Panc1 (cell line): ENCODE measurements at regions not wholly inside any gene's neighbourhood (a gene's known extent, or its start where the extent isn't known, plus 50 kb on each side); places are given as distances from the start of the nearest gene placed in this dataset.

Experiments used
- ATAC-seq: fragments of 200-7000 bp; cut with Tn5 transposase; 2 replicates; pipeline ENCODE4 v1.9.1; 2020; ENCODE audit warnings: mild to moderate bottlenecking, moderate library complexity
- BruUV-seq: library from RNA; stranded (reverse); fragments of 400-500 nt; replicated peaks from 2 replicates; lab custom pipeline; 2021; lab: Mats Ljungman, UMichigan
- CTCF ChIA-PET: fragments of 300-600 bp; sonication (Branson Sonifier 250); formaldehyde crosslinking; loops from one replicate; lab custom pipeline; 2022; ENCODE audit warnings: antibody characterized with exemption; lab: Charles Lee
- POLR2A ChIA-PET: fragments of 300-600 bp; sonication (Branson Sonifier 250); formaldehyde crosslinking; loops from one replicate; lab custom pipeline; 2022; ENCODE audit warnings: antibody characterized with exemption; lab: Charles Lee
- DNase-seq: peaks from one replicate; pipeline ENCODE4 v3.0.0-alpha.2; 2010; ENCODE audit warnings: low read depth, low spot score
- H3K27ac ChIP-seq: 2 replicates; pipeline ENCODE4 v1.5.1; 2011; ENCODE audit warnings: mild to moderate bottlenecking, low read length, inconsistent platforms
- H3K27me3 ChIP-seq: fragments of 200-500 bp; sonication (Bioruptor generic); 2 replicates; pipeline ENCODE4 v1.6.0; 2014; ENCODE audit warnings: low read length, inconsistent platforms; ENCODE audit not compliant: control insufficient read depth, insufficient read depth
- H3K36me3 ChIP-seq: fragments of 200-500 bp; sonication (Bioruptor generic); 2 replicates; pipeline ENCODE4 v1.5.1; 2014; ENCODE audit warnings: inconsistent platforms, mild to moderate bottlenecking, low read length, moderate library complexity; ENCODE audit not compliant: control insufficient read depth, insufficient read depth
- H3K4me1 ChIP-seq: 2 replicates; pipeline ENCODE4 v1.5.1; 2011; ENCODE audit warnings: inconsistent platforms, mild to moderate bottlenecking, low read length, moderate library complexity; ENCODE audit not compliant: control insufficient read depth, insufficient read depth
- H3K4me3 ChIP-seq, 2 experiments: 2 replicates each; pipeline ENCODE4 v1.5.1; 2011 to 2012; ENCODE audit warnings: low read depth in 2 of 2, low read length in 2 of 2, mild to moderate bottlenecking in 2 of 2, inconsistent platforms in 1 of 2, moderate library complexity in 1 of 2
- H3K9me3 ChIP-seq: fragments of 200-500 bp; sonication (Bioruptor generic); 2 replicates; pipeline ENCODE4 v1.5.1; 2014; ENCODE audit warnings: low read depth, mild to moderate bottlenecking, inconsistent platforms, low read length, moderate library complexity; ENCODE audit not compliant: control insufficient read depth, insufficient read depth
- POLR2AphosphoS5 ChIP-seq: IDR thresholded peaks from 2 replicates; pipeline ENCODE4 v1.6.1; 2012; ENCODE audit warnings: mild to moderate bottlenecking, low read depth, low read length, moderate library complexity
- SIN3A ChIP-seq: IDR thresholded peaks from 2 replicates; pipeline ENCODE4 v1.6.1; 2012; ENCODE audit warnings: low read depth, mild to moderate bottlenecking, low read length, moderate library complexity, borderline replicate concordance; ENCODE audit not compliant: insufficient read depth
- TCF7L2 ChIP-seq: IDR thresholded peaks from 2 replicates; pipeline ENCODE4 v1.6.1; 2011; ENCODE audit warnings: mild to moderate bottlenecking, low read depth, low read length, inconsistent platforms
- in situ Hi-C: cut with HindIII; loops from 2 replicates; pipeline ENCODE4 v1.10.0; 2016; ENCODE audit warnings: low sequenced_read_pairs, low pct_unique_long_range_greater_than_20kb
- intact Hi-C: fragments of 100-400 bp; cut with micrococcal nuclease; formaldehyde crosslinking; loops from one replicate; pipeline ENCODE4 v1.10.0; 2022; ENCODE audit not compliant: unreplicated experiment
- TF ChIP-seq, protein P1 (sequence below): fragments of 450-650 bp; IDR thresholded peaks from 2 replicates; pipeline ENCODE4 v1.5.1; 2017; ENCODE audit warnings: mild to moderate bottlenecking
- TF ChIP-seq, protein P2 (sequence below), 2 experiments: IDR thresholded peaks; 2 replicates each; pipeline ENCODE4 v1.6.1; 2011 to 2012; ENCODE audit warnings: low read depth in 2 of 2, control low read depth in 1 of 2, low read length in 1 of 2, mild to moderate bottlenecking in 1 of 2, moderate library complexity in 1 of 2; ENCODE audit not compliant: insufficient read depth in 1 of 2

DNA sequence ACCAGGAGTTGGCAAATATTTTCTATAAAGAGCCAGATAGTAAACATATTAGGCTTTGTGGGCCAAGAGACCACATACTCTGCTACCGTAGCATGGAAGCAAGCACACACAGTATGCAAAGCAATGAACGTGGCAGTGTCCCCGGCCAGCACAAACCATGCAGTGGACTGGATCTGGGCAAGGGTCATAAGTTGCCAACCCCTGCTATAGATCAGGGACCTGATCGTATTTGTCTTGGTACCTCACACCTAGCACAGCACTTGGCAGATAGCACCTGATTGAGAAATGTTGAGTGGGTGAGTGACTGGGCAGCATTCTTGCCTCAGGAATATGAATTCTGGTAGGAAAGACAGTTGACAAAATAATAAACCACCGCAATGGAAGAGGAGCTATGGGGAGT, 331.9 kb downstream of the FGFR2 start:
- Histone ChIP-seq H3K36me3 (no peaks in the 10 kb centered on the region), H3K9me3 (no peaks in the 10 kb centered on the region), H3K4me1 (no peaks in the 10 kb centered on the region), H3K4me3 (no peak overlapping the region), H3K27me3 (no peaks in the 10 kb centered on the region), H3K27ac (no peak overlapping the region)
- in situ Hi-C loops = no loop called here
- CTCF ChIA-PET = no interaction called here
- ATAC-seq (no peak), DNase-seq (no peak)
- TF ChIP-seq TCF7L2 (no peak), SIN3A (no peak), POLR2AphosphoS5 (no peak)
- TF ChIP-seq, protein P1, sequence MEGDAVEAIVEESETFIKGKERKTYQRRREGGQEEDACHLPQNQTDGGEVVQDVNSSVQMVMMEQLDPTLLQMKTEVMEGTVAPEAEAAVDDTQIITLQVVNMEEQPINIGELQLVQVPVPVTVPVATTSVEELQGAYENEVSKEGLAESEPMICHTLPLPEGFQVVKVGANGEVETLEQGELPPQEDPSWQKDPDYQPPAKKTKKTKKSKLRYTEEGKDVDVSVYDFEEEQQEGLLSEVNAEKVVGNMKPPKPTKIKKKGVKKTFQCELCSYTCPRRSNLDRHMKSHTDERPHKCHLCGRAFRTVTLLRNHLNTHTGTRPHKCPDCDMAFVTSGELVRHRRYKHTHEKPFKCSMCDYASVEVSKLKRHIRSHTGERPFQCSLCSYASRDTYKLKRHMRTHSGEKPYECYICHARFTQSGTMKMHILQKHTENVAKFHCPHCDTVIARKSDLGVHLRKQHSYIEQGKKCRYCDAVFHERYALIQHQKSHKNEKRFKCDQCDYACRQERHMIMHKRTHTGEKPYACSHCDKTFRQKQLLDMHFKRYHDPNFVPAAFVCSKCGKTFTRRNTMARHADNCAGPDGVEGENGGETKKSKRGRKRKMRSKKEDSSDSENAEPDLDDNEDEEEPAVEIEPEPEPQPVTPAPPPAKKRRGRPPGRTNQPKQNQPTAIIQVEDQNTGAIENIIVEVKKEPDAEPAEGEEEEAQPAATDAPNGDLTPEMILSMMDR = no peak
- TF ChIP-seq, protein P2, sequence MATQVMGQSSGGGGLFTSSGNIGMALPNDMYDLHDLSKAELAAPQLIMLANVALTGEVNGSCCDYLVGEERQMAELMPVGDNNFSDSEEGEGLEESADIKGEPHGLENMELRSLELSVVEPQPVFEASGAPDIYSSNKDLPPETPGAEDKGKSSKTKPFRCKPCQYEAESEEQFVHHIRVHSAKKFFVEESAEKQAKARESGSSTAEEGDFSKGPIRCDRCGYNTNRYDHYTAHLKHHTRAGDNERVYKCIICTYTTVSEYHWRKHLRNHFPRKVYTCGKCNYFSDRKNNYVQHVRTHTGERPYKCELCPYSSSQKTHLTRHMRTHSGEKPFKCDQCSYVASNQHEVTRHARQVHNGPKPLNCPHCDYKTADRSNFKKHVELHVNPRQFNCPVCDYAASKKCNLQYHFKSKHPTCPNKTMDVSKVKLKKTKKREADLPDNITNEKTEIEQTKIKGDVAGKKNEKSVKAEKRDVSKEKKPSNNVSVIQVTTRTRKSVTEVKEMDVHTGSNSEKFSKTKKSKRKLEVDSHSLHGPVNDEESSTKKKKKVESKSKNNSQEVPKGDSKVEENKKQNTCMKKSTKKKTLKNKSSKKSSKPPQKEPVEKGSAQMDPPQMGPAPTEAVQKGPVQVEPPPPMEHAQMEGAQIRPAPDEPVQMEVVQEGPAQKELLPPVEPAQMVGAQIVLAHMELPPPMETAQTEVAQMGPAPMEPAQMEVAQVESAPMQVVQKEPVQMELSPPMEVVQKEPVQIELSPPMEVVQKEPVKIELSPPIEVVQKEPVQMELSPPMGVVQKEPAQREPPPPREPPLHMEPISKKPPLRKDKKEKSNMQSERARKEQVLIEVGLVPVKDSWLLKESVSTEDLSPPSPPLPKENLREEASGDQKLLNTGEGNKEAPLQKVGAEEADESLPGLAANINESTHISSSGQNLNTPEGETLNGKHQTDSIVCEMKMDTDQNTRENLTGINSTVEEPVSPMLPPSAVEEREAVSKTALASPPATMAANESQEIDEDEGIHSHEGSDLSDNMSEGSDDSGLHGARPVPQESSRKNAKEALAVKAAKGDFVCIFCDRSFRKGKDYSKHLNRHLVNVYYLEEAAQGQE (IDR thresholded peaks at IDR 0.05; ENCODE audit: insufficient read depth in 1 of 2, low read depth in 2 of 2, low read length in 1 of 2) = no peak
- no TSS peak for BruUV-seq
- POLR2A ChIA-PET = no interaction called here
- intact Hi-C loops = no loop called here

DNA sequence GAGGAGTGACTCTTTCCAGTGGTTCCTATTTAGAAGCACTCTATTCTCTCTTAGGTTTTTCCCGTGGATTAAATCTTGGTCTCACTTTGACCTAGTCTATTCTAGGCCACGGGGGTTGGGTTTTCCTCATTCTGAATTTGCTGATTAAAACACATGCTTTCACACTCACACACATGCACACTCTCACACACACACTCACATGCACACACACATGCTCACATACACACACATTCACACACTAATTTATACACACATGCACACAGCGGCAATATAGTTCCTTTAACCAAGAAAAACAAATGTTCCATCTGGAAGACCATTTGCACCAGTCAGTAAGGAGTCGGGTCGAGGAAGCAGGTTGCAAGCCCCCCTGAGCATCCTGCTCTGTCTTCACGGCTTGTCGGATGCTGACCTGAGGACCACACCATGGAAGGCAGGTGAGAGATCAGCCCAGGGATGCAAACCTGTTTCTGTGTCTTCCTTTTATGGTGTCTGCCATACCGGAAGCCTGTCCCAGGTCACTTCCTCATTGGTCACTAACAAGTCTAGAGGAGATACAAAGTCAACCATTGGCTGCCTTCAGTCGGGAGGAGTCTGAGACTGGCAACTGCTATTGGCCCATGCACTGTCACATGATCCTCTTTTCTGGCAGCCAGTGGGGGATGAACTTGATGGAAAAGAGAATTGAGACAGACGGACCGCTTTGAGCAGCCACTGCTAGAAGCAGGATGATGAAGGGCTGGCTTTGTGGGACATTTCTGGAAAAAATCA, 330.8 kb downstream of the FGFR2 start:
- intact Hi-C loops (no loop called here), in situ Hi-C loops (no loop called here)
- ChIA-PET POLR2A (no interaction called here), CTCF (no interaction called here)
- DNase-seq = no peak
- TF ChIP-seq SIN3A (no peak), POLR2AphosphoS5 (no peak), TCF7L2 (no peak)
- TF ChIP-seq, protein P1 = no peak
- TF ChIP-seq, protein P2 (IDR thresholded peaks at IDR 0.05; ENCODE audit: insufficient read depth in 1 of 2, low read depth in 2 of 2, low read length in 1 of 2) = no peak
- Histone ChIP-seq H3K4me3 (no peak overlapping the region), H3K27ac (no peak overlapping the region), H3K9me3 (no peaks in the 10 kb centered on the region), H3K27me3 (no peaks in the 10 kb centered on the region), H3K4me1 (no peaks in the 10 kb centered on the region), H3K36me3 (no peaks in the 10 kb centered on the region)
- no TSS peak for BruUV-seq
- ATAC-seq = no peak
